Common myeloid progenitor, CD34-positive (primary cell): ENCODE measurements at regions not wholly inside any gene's neighbourhood (a gene's known extent, or its start where the extent isn't known, plus 50 kb on each side); places are given as distances from the start of the nearest gene placed in this dataset.
"Not testable (repeated sequence)": the region's sequence is repeated elsewhere in the genome, so short reads cannot be mapped to it uniquely, and the experiment has no call there.

ENCODE experiments used
- CTCF ChIA-PET: fragments of 350-600 bp; sonication (Branson Sonifier 250); formaldehyde crosslinking; loops from one replicate; lab custom pipeline; 2021; ENCODE audit warnings: antibody characterized with exemption; lab: Charles Lee
- POLR2A ChIA-PET: fragments of 350-600 bp; sonication (Branson Sonifier 250); formaldehyde crosslinking; loops from one replicate; lab custom pipeline; 2021; ENCODE audit warnings: antibody characterized with exemption; lab: Charles Lee
- DNase-seq, 3 donors: peaks; one replicate each; pipeline versions ENCODE4 v3.0.0 to v3.0.0-alpha.2; 2013
- H3K27ac ChIP-seq, 2 experiments: 1 replicate in 1 of 2; 2 replicates in 1 of 2; pipeline ENCODE4 v1.7.0; 2013; ENCODE audit warnings: inconsistent platforms in 2 of 2, low read length in 2 of 2, mild to moderate bottlenecking in 2 of 2, low read depth in 1 of 2, moderate library complexity in 1 of 2; ENCODE audit not compliant: severe bottlenecking in 2 of 2, insufficient read depth in 1 of 2, poor library complexity in 1 of 2
- H3K27me3 ChIP-seq, 5 experiments: replicated peaks in 2 of 5; 1 replicate in 3 of 5; 2 replicates in 2 of 5; pipeline versions ENCODE4 v1.6.1 to v1.7.0; 2013; ENCODE audit warnings: low read length in 4 of 5, mild to moderate bottlenecking in 2 of 5, moderate library complexity in 2 of 5, inconsistent platforms in 1 of 5; ENCODE audit not compliant: insufficient read depth in 5 of 5, control insufficient read depth in 4 of 5
- H3K36me3 ChIP-seq, 4 experiments: 1 replicate in 2 of 4; 2 replicates in 2 of 4; pipeline versions ENCODE4 v1.6.1 to v1.7.0; 2013; ENCODE audit warnings: low read length in 3 of 4, control low read depth in 1 of 4, mild to moderate bottlenecking in 1 of 4; ENCODE audit not compliant: control insufficient read depth in 4 of 4, insufficient read depth in 4 of 4
- H3K4me1 ChIP-seq, 4 experiments: 1 replicate in 3 of 4; 2 replicates in 1 of 4; pipeline versions ENCODE4 v1.6.1 to v1.7.1; 2013; ENCODE audit warnings: low read length in 3 of 4, mild to moderate bottlenecking in 3 of 4, control low read depth in 1 of 4, inconsistent platforms in 1 of 4, moderate library complexity in 1 of 4; ENCODE audit not compliant: control insufficient read depth in 4 of 4, insufficient read depth in 4 of 4; ENCODE audit errors: control extremely low read depth in 1 of 4
- H3K4me3 ChIP-seq, 7 experiments: 1 replicate in 4 of 7; 2 replicates in 3 of 7; pipeline versions ENCODE4 v1.5.1 to v1.7.0; 2013; ENCODE audit warnings: mild to moderate bottlenecking in 7 of 7, low read length in 6 of 7, moderate library complexity in 6 of 7, inconsistent platforms in 2 of 7, low read depth in 2 of 7, control low read depth in 1 of 7; ENCODE audit not compliant: insufficient read depth in 4 of 7, control insufficient read depth in 1 of 7; ENCODE audit errors: extremely low read depth in 1 of 7
- H3K9me3 ChIP-seq, 5 experiments: 1 replicate in 4 of 5; 2 replicates in 1 of 5; pipeline versions ENCODE4 v1.6.1 to v1.7.1; 2013; ENCODE audit warnings: low read length in 4 of 5, mild to moderate bottlenecking in 2 of 5, inconsistent platforms in 1 of 5, low read depth in 1 of 5, moderate library complexity in 1 of 5; ENCODE audit not compliant: control insufficient read depth in 4 of 5, insufficient read depth in 2 of 5; ENCODE audit errors: control extremely low read depth in 1 of 5
- WGBS: methylation state at CpG from one replicate; pipeline ENCODE4 v1.1.5; 2013; ENCODE audit not compliant: insufficient coverage; 5-methylcytosine and 5-hydroxymethylcytosine counted together

- Histone ChIP-seq H3K27ac (no peak overlapping the region), H3K36me3 (no peaks in the 10 kb centered on the region), H3K9me3 (peaks cover 0 to 1% (median 0%) of the 10 kb centered on the region in 5 experiments), H3K4me3 (no peak overlapping the region), H3K27me3 (no peaks in the 10 kb centered on the region), H3K4me1 (no peaks in the 10 kb centered on the region)
- WGBS: 100% methylated on average over 1 of the region's 1 CpG
- ChIA-PET CTCF (interaction anchor here (1.4 kb wide), 1 partner anchor 16 kb away, joined by 4 read pairs; no protein-coding TSS in a partner anchor), POLR2A (no interaction called here)
- no peak for DNase-seq
Measured at GRCh38 chr6:86423571-86423970, 513.8 kb upstream of the HTR1E start.

GRCh38 chr6:86412057-86412456 is 525.3 kb upstream of the HTR1E start:
- WGBS: no CpG with 5 or more reads among the region's 2 CpGs
- Histone ChIP-seq H3K9me3 (no peaks in the 10 kb centered on the region), H3K36me3 (no peaks in the 10 kb centered on the region), H3K27me3 (no peaks in the 10 kb centered on the region), H3K4me1 (no peaks in the 10 kb centered on the region), H3K27ac (no peak overlapping the region), H3K4me3 (no peak overlapping the region)
- DNase-seq: no peak
- ChIA-PET CTCF (no interaction called here), POLR2A (no interaction called here)

- no peak overlapping the region for H3K27ac ChIP-seq
- no peak overlapping the region for H3K4me3 ChIP-seq
- 100% methylated on average over 2 of the region's 2 CpGs for WGBS
- no peaks in the 10 kb centered on the region for H3K36me3 ChIP-seq
- no peaks in the 10 kb centered on the region for H3K4me1 ChIP-seq
- H3K9me3 ChIP-seq: no peaks in the 10 kb centered on the region
- CTCF ChIA-PET: interaction anchor here (1.1 to 1.2 kb wide), 2 partner anchors 9 to 16 kb away, joined by 3 to 4 read pairs; no protein-coding TSS in a partner anchor
- no peaks in the 10 kb centered on the region for H3K27me3 ChIP-seq
- no peak for DNase-seq
- POLR2A ChIA-PET: no interaction called here
Measured at GRCh38 chr6:86407128-86407527, 530.2 kb upstream of the HTR1E start.

- DNase-seq, H3K4me3 ChIP-seq, H3K27me3 ChIP-seq, H3K4me1 ChIP-seq, H3K27ac ChIP-seq, H3K9me3 ChIP-seq, H3K36me3 ChIP-seq, CTCF ChIA-PET, POLR2A ChIA-PET: not testable (repeated sequence)
- 88% methylated on average over 3 of the region's 3 CpGs for WGBS
Measured at GRCh38 chr6:86392850-86393249, 544.5 kb upstream of the HTR1E start.

- H3K4me1 ChIP-seq: no peaks in the 10 kb centered on the region
- no peaks in the 10 kb centered on the region for H3K27me3 ChIP-seq
- ChIA-PET POLR2A (no interaction called here), CTCF (no interaction called here)
- WGBS: 100% methylated on average over 3 of the region's 3 CpGs
- no peak for DNase-seq
- no peak overlapping the region for H3K4me3 ChIP-seq
- no peaks in the 10 kb centered on the region for H3K36me3 ChIP-seq
- no peaks in the 10 kb centered on the region for H3K9me3 ChIP-seq
- no peak overlapping the region for H3K27ac ChIP-seq
Measured at GRCh38 chr6:86380571-86381125, 556.7 kb upstream of the HTR1E start.

GRCh38 chr6:86357877-86358276 is 579.5 kb upstream of the HTR1E start:
- no peaks in the 10 kb centered on the region for H3K36me3 ChIP-seq
- ChIA-PET CTCF (no interaction called here), POLR2A (no interaction called here)
- H3K4me1 ChIP-seq: no peaks in the 10 kb centered on the region
- H3K4me3 ChIP-seq: no peak overlapping the region
- H3K27ac ChIP-seq: no peak overlapping the region
- H3K9me3 ChIP-seq: no peaks in the 10 kb centered on the region
- no peaks in the 10 kb centered on the region for H3K27me3 ChIP-seq
- WGBS: 88% methylated on average over 4 of the region's 4 CpGs
- DNase-seq: no peak

- CTCF ChIA-PET: no interaction called here
- Histone ChIP-seq H3K27ac (no peak overlapping the region), H3K4me1 (no peaks in the 10 kb centered on the region), H3K9me3 (no peaks in the 10 kb centered on the region), H3K27me3 (no peaks in the 10 kb centered on the region), H3K4me3 (no peak overlapping the region), H3K36me3 (no peaks in the 10 kb centered on the region)
- DNase-seq: no peak
- POLR2A ChIA-PET: no interaction called here
Measured at GRCh38 chr6:86355271-86355670, 582.1 kb upstream of the HTR1E start.
